HT1080 (cell line): ENCODE measurements at regions not wholly inside any gene's neighbourhood (a gene's known extent, or its start where the extent isn't known, plus 50 kb on each side); places are given as distances from the start of the nearest gene placed in this dataset.

Experiments
- DNase-seq: peaks from one replicate; pipeline ENCODE4 v3.0.0-alpha.2; 2015; ENCODE audit warnings: low read depth

DNA sequence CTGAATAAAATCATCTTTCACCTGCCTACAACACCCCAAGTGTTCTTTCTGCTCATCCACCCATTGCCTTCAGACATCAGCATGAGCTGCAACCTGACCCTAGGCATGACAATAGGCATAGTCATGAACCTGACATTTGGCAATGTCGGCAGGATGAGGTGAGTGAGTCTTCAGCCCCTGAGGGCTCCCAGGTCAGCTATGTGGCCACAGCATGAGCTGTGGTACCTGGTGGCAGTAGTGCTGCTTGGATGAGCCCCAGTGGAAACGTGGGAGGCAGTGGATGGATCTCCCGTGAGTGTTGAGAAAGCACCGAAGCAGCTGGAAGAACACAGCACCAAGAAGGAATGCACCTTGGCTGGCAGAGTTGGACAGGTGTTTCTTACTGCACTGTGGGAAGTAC is 334.8 kb upstream of the FAR2 start:
- peak; percentile 29 for DNase-seq

- no peak for DNase-seq
Measured at GRCh38 chr12:28817524-28817923, 331.6 kb upstream of the FAR2 start.

- no peak for DNase-seq
Measured at GRCh38 chr12:28824193-28824846, 324.8 kb upstream of the FAR2 start.

- DNase-seq: no peak
Measured at GRCh38 chr12:28824849-28825248, 324.2 kb upstream of the FAR2 start.

GRCh38 chr12:28826766-28827165 is 322.3 kb upstream of the FAR2 start:
- no peak for DNase-seq

DNA sequence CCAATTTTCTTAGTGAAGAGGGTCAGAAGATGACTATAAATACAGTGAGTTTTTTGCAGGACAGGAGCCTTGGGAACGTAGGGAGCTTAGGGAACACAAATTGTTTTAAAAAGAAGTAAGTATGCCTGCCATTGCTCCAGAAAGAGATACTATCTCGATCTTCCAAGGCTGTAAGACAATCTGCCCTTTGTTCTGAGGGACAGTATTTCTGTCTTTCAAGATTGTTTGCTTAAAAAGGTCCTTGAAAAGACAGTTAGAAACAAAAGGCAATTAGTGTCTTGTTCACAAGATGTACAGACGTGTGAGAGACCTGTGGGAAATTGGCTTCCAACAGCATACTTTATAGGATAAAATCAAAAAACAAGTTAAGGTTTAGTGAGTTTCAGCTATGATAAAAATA is 321.2 kb upstream of the FAR2 start:
- no peak for DNase-seq

- no peak for DNase-seq
Measured at GRCh38 chr12:28828318-28828717, 320.8 kb upstream of the FAR2 start.

DNA sequence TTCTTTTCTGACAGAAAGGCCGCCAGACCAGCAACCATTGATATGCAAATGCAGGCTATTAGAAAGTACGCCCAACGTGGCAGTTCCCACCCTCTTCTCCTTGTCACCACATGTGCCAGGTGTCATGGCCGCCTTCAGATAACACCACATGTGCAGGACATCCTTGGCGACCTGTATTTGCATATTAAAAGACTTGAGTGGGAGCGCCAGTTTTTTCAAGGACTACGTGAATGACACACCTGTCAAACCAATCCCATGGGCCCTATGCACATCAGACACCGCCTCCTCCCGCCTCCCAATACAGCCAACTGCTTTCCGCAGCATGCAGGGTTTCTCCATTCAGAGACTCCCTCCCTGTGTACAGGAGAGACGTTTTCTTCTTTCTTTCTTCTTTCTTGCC is 318.6 kb upstream of the FAR2 start:
- no peak for DNase-seq

- DNase-seq: no peak
Measured at GRCh38 chr12:28844718-28845117, 304.4 kb upstream of the FAR2 start.

DNA sequence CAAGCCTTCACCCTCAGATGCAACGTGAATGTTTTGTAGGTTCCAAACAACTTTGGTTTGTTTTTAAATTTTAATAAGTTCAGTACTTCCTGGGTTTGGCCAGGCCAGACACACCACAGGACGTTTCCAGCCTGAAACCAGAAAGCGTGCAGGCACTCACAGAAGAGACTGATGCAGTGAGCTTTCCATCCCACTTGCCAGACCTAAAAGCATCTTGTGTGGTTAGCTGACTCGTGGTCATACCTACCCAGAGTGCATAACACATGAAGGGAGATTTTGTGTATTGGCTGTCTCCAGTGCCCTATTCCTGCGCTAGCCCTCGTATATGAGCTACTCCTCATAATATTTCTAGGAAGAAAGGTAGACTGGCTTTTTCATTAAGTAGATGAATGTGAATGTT is 297.3 kb upstream of the FAR2 start:
- DNase-seq: no peak

- DNase-seq: no peak
Measured at GRCh38 chr12:28855761-28856310, 293.2 kb upstream of the FAR2 start.

DNA sequence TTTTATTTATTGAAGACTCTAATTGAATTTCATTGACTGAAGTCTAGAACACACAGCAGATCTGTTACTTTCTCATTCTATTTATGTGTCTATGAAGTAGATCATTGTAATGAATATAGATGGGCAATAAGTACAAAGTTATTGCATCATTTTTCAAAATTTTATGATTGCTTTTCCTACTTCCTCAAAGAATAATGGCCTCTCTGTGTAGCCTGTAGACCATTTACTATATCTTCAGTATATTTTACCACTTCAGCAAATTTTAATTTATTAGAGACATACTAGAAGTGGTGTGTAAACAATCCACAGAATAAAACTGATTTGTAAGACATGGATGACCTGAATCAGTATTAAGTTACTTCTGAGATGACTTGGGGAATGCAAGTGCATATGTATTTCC is 291.7 kb upstream of the FAR2 start:
- DNase-seq: no peak

DNA sequence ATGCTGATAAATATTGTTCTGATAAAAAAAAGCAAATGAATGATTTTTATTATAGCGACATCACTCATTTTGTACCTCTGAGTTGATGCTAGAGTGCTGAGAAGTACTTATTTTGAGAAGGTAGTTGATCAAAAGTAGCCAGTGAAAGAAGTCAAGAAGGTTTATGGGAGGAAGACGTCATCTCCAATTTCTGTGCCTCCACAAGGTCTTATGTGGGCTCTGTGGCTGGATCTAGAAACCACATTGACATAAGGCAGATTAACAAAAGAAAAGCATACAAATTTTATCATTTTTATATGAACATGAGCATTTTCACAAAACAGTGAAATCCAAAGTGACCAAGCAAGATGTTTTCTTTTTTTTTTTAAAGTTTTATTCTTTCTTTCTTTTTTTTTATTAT is 289.5 kb upstream of the FAR2 start:
- DNase-seq: no peak

DNA sequence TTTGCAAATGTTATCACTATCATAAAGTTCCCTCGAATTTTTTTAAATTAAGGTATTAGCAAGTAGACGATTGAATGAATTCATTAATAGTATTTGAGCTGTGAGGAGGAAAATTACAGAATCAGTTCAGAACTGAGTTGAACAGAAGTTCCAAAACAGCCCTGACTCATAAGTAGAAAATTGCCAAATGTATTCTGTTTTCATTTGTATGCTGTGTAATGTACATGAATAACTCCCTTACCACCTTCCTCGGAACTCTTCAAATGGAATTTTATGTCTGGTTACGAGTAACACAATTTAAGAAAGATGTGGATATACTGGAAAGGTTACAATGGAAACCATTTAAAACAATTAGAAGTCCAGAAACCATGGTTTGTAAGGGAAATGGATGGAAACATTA is 283.3 kb upstream of the FAR2 start:
- no peak for DNase-seq

- DNase-seq: no peak
Measured at GRCh38 chr12:28866296-28866695, 282.8 kb upstream of the FAR2 start.

DNA sequence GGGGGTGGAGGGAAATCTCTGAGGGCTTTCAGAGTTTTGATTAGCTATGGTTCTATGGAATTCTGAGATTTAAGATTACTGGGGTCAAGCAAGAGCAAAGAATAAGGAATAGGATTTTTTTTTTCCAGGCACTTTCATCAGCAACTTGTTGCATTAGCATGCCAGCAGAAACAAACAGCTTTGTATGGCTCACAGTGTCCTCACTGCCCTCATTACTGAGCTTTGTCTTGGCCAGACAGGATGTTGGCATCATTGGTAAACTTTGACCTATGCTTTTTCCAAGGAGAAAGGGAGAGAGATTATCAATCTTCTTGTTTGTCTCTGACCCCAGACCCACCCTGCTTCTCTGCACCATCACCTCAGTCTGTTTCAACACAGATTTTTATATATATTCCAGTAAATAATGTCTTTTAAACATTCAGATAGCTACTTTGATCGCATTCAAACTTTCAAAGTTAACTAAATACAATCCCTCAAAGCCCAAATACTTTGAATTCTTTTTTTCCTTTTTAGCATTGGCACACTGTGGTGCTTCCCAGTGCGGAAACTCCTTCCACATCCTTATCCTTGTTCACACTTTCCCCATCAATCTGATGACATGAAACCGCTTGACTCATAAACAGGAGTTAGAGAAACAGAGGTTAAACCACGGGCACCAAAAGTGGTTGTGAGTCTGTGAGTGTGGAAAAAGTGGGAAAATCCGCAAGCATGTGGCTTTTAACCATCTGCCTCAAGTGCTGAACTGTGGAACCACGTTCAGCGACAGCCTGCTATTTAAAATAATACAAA is 282.2 kb upstream of the FAR2 start:
- no peak for DNase-seq

DNA sequence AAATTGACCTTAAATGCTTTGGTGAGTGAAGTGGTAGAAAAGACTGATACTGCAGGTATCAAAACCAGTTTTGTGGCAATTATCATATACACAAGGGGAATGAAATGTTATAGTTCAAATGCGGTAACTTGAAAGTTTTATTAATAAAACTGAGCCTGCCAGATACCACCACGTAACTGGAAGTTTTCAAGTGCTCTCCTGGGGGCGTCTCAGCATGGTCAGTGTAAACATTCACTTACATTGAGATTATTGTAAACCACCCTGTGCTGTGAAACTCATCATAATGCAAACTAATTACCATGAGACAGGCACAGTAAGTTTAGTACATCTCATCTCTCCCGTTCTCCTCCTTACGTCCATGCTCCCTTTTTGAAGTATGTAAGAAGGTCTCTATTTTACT is 280.7 kb upstream of the FAR2 start:
- DNase-seq: no peak

GRCh38 chr12:28869197-28869596 is 279.9 kb upstream of the FAR2 start:
- peak; percentile 66 for DNase-seq

DNA sequence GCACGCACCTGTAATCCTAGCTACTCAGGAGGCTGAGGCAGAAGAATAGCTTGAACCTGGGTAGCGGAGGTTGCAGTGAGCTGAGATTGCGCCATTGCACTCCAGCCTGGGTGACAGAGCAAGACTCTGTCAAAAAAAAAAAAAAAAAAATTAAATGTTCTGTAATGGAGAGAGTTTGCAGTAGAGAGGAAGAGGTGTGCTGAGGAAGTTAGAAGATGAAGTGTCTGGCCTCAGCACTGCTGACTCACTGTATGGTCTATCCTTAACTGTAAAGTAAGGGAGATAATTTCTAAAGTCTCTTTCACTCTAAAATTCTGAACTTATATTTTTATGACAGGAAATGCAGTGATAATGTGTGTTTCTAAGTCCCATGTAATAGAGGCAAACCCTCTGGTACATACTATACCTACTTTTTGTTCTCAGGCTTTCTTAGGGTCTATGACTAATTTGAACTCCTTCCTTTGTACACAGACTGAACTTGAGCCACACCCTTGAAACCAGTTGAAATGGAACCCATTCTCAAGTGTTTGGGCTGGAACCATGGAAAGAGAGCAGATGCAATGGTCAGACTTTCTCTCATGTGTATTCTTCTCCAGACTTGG is 278.1 kb upstream of the FAR2 start:
- peak; percentile 76 for DNase-seq

GRCh38 chr12:28872654-28873268 is 276.3 kb upstream of the FAR2 start:
- DNase-seq: peak; percentile 48

GRCh38 chr12:28874758-28875157 is 274.3 kb upstream of the FAR2 start:
- DNase-seq: no peak

DNA sequence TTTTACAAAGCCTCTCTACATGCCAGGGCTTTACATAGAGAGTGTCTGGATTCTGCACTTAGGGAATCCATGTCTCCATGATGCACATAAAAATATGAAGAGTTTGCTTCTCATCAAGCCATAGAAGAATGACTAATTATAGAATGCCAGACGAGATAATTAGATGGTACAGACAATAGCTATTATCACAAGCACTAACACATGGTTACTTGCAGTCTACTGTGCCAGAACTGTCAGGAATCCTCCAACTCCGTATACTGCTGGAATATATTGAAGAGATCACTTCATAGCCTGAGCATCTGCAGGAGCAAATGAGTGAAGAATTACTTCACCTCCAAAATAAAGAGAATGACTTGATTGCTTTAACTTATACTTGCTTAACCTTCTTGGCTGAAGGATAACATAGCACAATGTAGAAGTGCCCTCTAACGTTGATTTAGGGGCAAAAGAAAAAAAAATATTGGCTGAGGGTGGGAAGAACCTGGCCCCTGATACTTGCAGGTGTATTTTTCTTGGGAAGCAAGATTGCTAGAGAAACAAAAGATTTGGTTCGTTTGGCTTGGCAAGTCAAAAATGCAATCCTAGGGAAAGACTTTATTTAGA is 272.8 kb upstream of the FAR2 start:
- no peak for DNase-seq
